ENCODE measurements at regions not wholly inside any gene's neighbourhood (a gene's known extent, or its start where the extent isn't known, plus 50 kb on each side); places are given as distances from the start of the nearest gene placed in this dataset.
"Not testable (repeated sequence)": the region's sequence is repeated elsewhere in the genome, so short reads cannot be mapped to it uniquely, and the experiment has no call there.

- DNase-seq (ENCODE audit: low read depth): no peak
Observed at GRCh38 chr6:126976253-126976797, 142.1 kb upstream of the RSPO3 start.

- DNase-seq (ENCODE audit: low read depth): no peak
Observed at GRCh38 chr6:126983779-126984178, 134.7 kb upstream of the RSPO3 start.

GRCh38 chr6:126988125-126988524 lies 130.3 kb upstream of the RSPO3 start:
- not testable (repeated sequence) for DNase-seq (ENCODE audit: low read depth)

- no peak for DNase-seq (ENCODE audit: low read depth)
Observed at GRCh38 chr6:127000631-127001030, 117.8 kb upstream of the RSPO3 start.

GRCh38 chr6:127013865-127014264 lies 104.6 kb upstream of the RSPO3 start:
- no peak for DNase-seq (ENCODE audit: low read depth)

GRCh38 chr6:127015858-127016257 lies 102.6 kb upstream of the RSPO3 start:
- no peak for DNase-seq (ENCODE audit: low read depth)

- DNase-seq (ENCODE audit: low read depth): no peak
Observed at GRCh38 chr6:127019828-127020227, 98.6 kb upstream of the RSPO3 start.

- peak; percentile 50 for DNase-seq (ENCODE audit: low read depth)
Observed at GRCh38 chr6:127022302-127022701, 96.2 kb upstream of the RSPO3 start.

- DNase-seq (ENCODE audit: low read depth): no peak
Observed at GRCh38 chr6:127023001-127023778, 95.3 kb upstream of the RSPO3 start.

- no peak for DNase-seq (ENCODE audit: low read depth)
Observed at GRCh38 chr6:127026247-127026646, 92.2 kb upstream of the RSPO3 start.

GRCh38 chr6:127030111-127030510 lies 88.4 kb upstream of the RSPO3 start:
- no peak for DNase-seq (ENCODE audit: low read depth)

- DNase-seq (ENCODE audit: low read depth): no peak
Observed at GRCh38 chr6:127030836-127031235, 87.6 kb upstream of the RSPO3 start.

- peak; percentile 20 for DNase-seq (ENCODE audit: low read depth)
Observed at GRCh38 chr6:127031511-127031910, 87.0 kb upstream of the RSPO3 start.

GRCh38 chr6:127032971-127033370 lies 85.5 kb upstream of the RSPO3 start:
- DNase-seq (ENCODE audit: low read depth): no peak

GRCh38 chr6:127051571-127052260 lies 66.8 kb upstream of the RSPO3 start:
- no peak for DNase-seq (ENCODE audit: low read depth)

- DNase-seq (ENCODE audit: low read depth): no peak
Observed at GRCh38 chr6:127053032-127053874, 65.2 kb upstream of the RSPO3 start.

GRCh38 chr6:127053875-127054235 lies 64.6 kb upstream of the RSPO3 start:
- DNase-seq (ENCODE audit: low read depth): no peak

- DNase-seq (ENCODE audit: low read depth): no peak
Observed at GRCh38 chr6:127058027-127058426, 60.4 kb upstream of the RSPO3 start.

- DNase-seq (ENCODE audit: low read depth): no peak
Observed at GRCh38 chr6:127058936-127059335, 59.5 kb upstream of the RSPO3 start.
